ENCODE measurements at regions not wholly inside any gene's neighbourhood (a gene's known extent, or its start where the extent isn't known, plus 50 kb on each side); places are given as distances from the start of the nearest gene placed in this dataset.

DNA sequence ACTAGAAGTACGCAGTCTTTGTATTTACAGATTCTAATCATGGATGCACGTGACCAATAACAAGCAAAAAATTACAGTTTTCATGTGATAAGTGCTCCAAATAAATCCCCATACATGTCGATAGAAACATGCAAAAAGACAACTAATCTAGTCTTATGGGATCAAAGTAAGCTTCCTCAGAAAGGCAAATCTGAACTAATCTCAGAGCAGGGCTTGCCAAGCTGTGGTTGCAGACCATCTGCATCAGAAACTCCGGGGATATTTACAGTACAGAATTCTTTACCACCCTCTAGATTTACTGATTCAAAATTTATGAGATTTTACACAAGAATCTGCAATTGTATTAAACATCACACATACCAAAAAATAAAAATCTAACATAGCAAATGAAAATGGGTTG, 1435.5 kb downstream of the MRPL39 start (continued):
- no peak for TF ChIP-seq CHD4 (IDR thresholded peaks at IDR 0.05; ENCODE audit: borderline replicate concordance)
- no peak for TF ChIP-seq EHMT2 (IDR thresholded peaks at IDR 0.05; ENCODE audit: low read depth)
- TF ChIP-seq, protein P1, sequence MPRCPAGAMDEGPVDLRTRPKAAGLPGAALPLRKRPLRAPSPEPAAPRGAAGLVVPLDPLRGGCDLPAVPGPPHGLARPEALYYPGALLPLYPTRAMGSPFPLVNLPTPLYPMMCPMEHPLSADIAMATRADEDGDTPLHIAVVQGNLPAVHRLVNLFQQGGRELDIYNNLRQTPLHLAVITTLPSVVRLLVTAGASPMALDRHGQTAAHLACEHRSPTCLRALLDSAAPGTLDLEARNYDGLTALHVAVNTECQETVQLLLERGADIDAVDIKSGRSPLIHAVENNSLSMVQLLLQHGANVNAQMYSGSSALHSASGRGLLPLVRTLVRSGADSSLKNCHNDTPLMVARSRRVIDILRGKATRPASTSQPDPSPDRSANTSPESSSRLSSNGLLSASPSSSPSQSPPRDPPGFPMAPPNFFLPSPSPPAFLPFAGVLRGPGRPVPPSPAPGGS (IDR thresholded peaks at IDR 0.05): no peak
- TF ChIP-seq CHD2 (IDR thresholded peaks at IDR 0.05; ENCODE audit: low read length, partially characterized antibody): no peak
- TF ChIP-seq ZNF302 (CRISPR knock-in tag; IDR thresholded peaks at IDR 0.05): no peak
- no peak for TF ChIP-seq RAD21 (conservative IDR thresholded peaks at IDR 0.05 in 1 of 2, IDR thresholded peaks at IDR 0.05 in 1 of 2)
- TF ChIP-seq, protein P2, sequence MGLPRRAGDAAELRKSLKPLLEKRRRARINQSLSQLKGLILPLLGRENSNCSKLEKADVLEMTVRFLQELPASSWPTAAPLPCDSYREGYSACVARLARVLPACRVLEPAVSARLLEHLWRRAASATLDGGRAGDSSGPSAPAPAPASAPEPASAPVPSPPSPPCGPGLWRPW (IDR thresholded peaks at IDR 0.05): no peak

DNA sequence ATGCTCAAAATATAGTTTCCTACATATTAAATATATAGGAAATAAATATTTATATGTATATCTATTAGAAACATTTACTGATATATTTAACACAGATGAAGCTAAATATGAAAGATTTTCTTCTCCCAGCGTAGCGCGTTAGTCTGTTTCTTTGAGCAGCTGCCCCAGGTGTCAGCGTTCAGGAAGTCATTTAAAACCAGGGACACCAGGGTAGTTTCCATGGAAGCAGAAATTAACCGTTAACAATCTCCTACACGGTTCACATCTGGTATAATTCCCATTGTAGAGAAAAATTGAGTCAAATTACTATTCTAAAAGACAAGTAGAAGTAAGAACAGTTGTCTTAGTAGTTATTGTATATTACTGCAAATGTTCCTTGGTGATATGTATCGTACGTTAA, 1443.7 kb downstream of the MRPL39 start:
- TF ChIP-seq, protein P3, sequence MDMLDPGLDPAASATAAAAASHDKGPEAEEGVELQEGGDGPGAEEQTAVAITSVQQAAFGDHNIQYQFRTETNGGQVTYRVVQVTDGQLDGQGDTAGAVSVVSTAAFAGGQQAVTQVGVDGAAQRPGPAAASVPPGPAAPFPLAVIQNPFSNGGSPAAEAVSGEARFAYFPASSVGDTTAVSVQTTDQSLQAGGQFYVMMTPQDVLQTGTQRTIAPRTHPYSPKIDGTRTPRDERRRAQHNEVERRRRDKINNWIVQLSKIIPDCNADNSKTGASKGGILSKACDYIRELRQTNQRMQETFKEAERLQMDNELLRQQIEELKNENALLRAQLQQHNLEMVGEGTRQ (IDR thresholded peaks at IDR 0.05): no peak
- TF ChIP-seq, protein P4, sequence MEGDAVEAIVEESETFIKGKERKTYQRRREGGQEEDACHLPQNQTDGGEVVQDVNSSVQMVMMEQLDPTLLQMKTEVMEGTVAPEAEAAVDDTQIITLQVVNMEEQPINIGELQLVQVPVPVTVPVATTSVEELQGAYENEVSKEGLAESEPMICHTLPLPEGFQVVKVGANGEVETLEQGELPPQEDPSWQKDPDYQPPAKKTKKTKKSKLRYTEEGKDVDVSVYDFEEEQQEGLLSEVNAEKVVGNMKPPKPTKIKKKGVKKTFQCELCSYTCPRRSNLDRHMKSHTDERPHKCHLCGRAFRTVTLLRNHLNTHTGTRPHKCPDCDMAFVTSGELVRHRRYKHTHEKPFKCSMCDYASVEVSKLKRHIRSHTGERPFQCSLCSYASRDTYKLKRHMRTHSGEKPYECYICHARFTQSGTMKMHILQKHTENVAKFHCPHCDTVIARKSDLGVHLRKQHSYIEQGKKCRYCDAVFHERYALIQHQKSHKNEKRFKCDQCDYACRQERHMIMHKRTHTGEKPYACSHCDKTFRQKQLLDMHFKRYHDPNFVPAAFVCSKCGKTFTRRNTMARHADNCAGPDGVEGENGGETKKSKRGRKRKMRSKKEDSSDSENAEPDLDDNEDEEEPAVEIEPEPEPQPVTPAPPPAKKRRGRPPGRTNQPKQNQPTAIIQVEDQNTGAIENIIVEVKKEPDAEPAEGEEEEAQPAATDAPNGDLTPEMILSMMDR (IDR thresholded peaks at IDR 0.05): no peak
- no peak for TF ChIP-seq ZNF302 (CRISPR knock-in tag; IDR thresholded peaks at IDR 0.05)
- no peak for TF ChIP-seq KDM5A (IDR thresholded peaks at IDR 0.05)
- no peak for TF ChIP-seq MAZ (IDR thresholded peaks at IDR 0.05; ENCODE audit: borderline replicate concordance, low read depth, low read length)
- TF ChIP-seq RCOR1 (IDR thresholded peaks at IDR 0.05; ENCODE audit: low read depth, low read length): no peak
- TF ChIP-seq, protein P5, sequence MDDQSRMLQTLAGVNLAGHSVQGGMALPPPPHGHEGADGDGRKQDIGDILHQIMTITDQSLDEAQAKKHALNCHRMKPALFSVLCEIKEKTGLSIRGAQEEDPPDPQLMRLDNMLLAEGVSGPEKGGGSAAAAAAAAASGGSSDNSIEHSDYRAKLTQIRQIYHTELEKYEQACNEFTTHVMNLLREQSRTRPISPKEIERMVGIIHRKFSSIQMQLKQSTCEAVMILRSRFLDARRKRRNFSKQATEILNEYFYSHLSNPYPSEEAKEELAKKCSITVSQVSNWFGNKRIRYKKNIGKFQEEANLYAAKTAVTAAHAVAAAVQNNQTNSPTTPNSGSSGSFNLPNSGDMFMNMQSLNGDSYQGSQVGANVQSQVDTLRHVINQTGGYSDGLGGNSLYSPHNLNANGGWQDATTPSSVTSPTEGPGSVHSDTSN (IDR thresholded peaks at IDR 0.05): no peak
- no peak for TF ChIP-seq TP53 (CRISPR knock-in tag; IDR thresholded peaks at IDR 0.05)
- no peak for TF ChIP-seq ESRRA (IDR thresholded peaks at IDR 0.05; ENCODE audit: borderline replicate concordance, low read length)
- ATAC-seq (no peak), FAIRE-seq (no peak), DNase-seq (ENCODE audit: low read depth in 1 of 2, low spot score in 1 of 2) (no peak)
- WGBS (ENCODE audit: missing lambda C conversion rate): 39% methylated on average over 8 of the region's 8 CpGs
- Histone ChIP-seq H3K4me2 (no peak overlapping the region), H3K9me3 (no peaks in the 10 kb centered on the region), H3K4me3 (no peak overlapping the region), H3K4me1 (no peaks in the 10 kb centered on the region), H3K27ac (no peak overlapping the region)
- POLR2A ChIA-PET: no interaction called here
- CTCF ChIA-PET: no interaction called here

DNA sequence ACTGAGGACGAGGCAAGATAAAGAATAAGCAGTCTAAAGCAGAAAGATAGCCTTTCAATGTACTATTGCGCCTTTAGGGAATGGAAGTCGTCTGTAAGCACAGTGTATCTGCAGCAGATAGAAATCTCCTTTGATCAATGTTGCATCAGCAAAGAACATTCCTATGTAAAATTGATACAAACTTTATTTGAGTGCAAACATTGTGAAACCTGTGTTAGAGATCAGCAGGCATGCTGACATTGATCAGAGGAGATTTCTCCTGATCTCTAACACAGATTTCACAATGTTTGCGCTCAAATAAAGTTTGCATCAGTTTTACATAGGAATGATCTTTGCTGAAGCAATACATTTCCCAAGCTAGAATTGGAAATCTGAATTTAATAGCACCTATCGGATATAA, 1446.8 kb downstream of the MRPL39 start:
- H3K9me3 ChIP-seq: no peaks in the 10 kb centered on the region
- ChIA-PET POLR2A (no interaction called here), CTCF (no interaction called here)
- H3K27ac ChIP-seq: no peak overlapping the region
- DNase-seq (ENCODE audit: low read depth in 1 of 2, low spot score in 1 of 2) (no peak), FAIRE-seq (no peak), ATAC-seq (no peak)
- TF ChIP-seq, protein P6, sequence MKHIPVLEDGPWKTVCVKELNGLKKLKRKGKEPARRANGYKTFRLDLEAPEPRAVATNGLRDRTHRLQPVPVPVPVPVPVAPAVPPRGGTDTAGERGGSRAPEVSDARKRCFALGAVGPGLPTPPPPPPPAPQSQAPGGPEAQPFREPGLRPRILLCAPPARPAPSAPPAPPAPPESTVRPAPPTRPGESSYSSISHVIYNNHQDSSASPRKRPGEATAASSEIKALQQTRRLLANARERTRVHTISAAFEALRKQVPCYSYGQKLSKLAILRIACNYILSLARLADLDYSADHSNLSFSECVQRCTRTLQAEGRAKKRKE (CRISPR knock-in tag; IDR thresholded peaks at IDR 0.05; ENCODE audit: low read depth): no peak
- TF ChIP-seq RNF2 (IDR thresholded peaks at IDR 0.05; ENCODE audit: borderline replicate concordance, low read depth): no peak
- TF ChIP-seq CHD2 (IDR thresholded peaks at IDR 0.05; ENCODE audit: low read length, partially characterized antibody): no peak
- no peak for TF ChIP-seq JUN (IDR thresholded peaks at IDR 0.05)
- no peak for TF ChIP-seq MYC (IDR thresholded peaks at IDR 0.05; ENCODE audit: borderline replicate concordance, low read length)
- TF ChIP-seq HOXB13 (CRISPR knock-in tag; IDR thresholded peaks at IDR 0.05; ENCODE audit: low read depth): no peak
- no peak for TF ChIP-seq JUNB (IDR thresholded peaks at IDR 0.05)
- TF ChIP-seq HDAC2 (IDR thresholded peaks at IDR 0.05): no peak
- no peak overlapping the region for H3K4me2 ChIP-seq
- H3K4me3 ChIP-seq: no peak overlapping the region
- 8% methylated on average over 5 of the region's 5 CpGs for WGBS (ENCODE audit: missing lambda C conversion rate)
- H3K4me1 ChIP-seq: no peaks in the 10 kb centered on the region

Measured in A549 (cell line).